Heart right ventricle (tissue), 16 donors: ENCODE measurements at regions not wholly inside any gene's neighbourhood (a gene's known extent, or its start where the extent isn't known, plus 50 kb on each side); places are given as distances from the start of the nearest gene placed in this dataset.

Source experiments
- ATAC-seq, 8 donors: fragments of 200-7000 bp; cut with Tn5 transposase; one replicate each; pipeline ENCODE4 v1.9.1; 2020; ENCODE audit warnings: mild to moderate bottlenecking in 8 of 8, moderate library complexity in 8 of 8, moderate number of reproducible peaks in 1 of 8
- DNase-seq, 2 donors: peaks; one replicate each; pipeline ENCODE4 v3.0.0-alpha.2; 2020
- H3K27ac ChIP-seq, 10 donors: fragments of 200-600 bp; sonication (generic) in 2 of 10; one replicate each; pipeline versions ENCODE4 v1.5.0 to v1.8.0; 2020 to 2022; ENCODE audit warnings: mild to moderate bottlenecking in 3 of 10
- H3K27me3 ChIP-seq, 7 donors: fragments of 200-600 bp; one replicate each; pipeline ENCODE4 v1.8.0; 2021 to 2022; ENCODE audit warnings: mild to moderate bottlenecking in 2 of 7
- H3K36me3 ChIP-seq, 9 donors: fragments of 200-600 bp; sonication (generic) in 1 of 9; one replicate each; pipeline versions ENCODE4 v1.5.0 to v1.8.0; 2020 to 2022; ENCODE audit warnings: mild to moderate bottlenecking in 2 of 9
- H3K4me1 ChIP-seq, 9 donors: fragments of 200-600 bp; sonication (generic) in 1 of 9; one replicate each; pipeline versions ENCODE4 v1.5.0 to v1.8.0; 2020 to 2022; ENCODE audit warnings: mild to moderate bottlenecking in 4 of 9
- H3K4me3 ChIP-seq, 10 donors: fragments of 200-600 bp; sonication (generic) in 2 of 10; one replicate each; pipeline versions ENCODE4 v1.5.0 to v1.8.0; 2020 to 2022; ENCODE audit warnings: mild to moderate bottlenecking in 7 of 10, moderate library complexity in 2 of 10
- H3K9me3 ChIP-seq, 11 donors: fragments of 200-600 bp in 10 of 11; sonication (generic) in 2 of 11; one replicate each; pipeline versions ENCODE4 v1.5.0 to v1.8.0; 2013 to 2022; ENCODE audit warnings: mild to moderate bottlenecking in 2 of 11, control low read depth in 1 of 11, moderate library complexity in 1 of 11
- CTCF ChIP-seq, 9 donors: fragments of 200-600 bp; sonication (generic) in 2 of 9; IDR thresholded peaks; one replicate each; pipeline versions ENCODE4 v1.5.0 to v1.8.0; 2021 to 2022; ENCODE audit warnings: antibody characterized with exemption in 9 of 9, mild to moderate bottlenecking in 5 of 9, moderate library complexity in 1 of 9
- WGBS, 2 donors: extraction: QIAGEN DNeasy Blood & Tissue Kit; methylation state at CpG; one replicate each; pipeline ENCODE4 v1.1.7; 2013; ENCODE audit warnings: inconsistent platforms in 1 of 2; 5-methylcytosine and 5-hydroxymethylcytosine counted together
- intact Hi-C, 10 donors: fragments of 100-400 bp; cut with DNase I; formaldehyde crosslinking; loops; one replicate each; pipeline versions ENCODE4 v1.11.1 to v1.14.2; 2022
- donor health status: Arrhythmogenic right ventricular cardiomyopathy.
- donor health status: ischemic (EF 13 %, LVEDD 7.1; RV severe dilation, severe dysfunction).
- donor health status: healthy with polysubstance abuse.
- donor health status: DM: no; HTN: yes; CAD: no.
- donor health status: DM: no; HTN: no; CAD: no.
- donor health status: ischemic (EF 25% LVEDD 6.9; RV normal size, moderate dysfunction).
- donor health status: ischemic (EF 25% LVEDD 5.7; RV mildly dilated, moderate dysfunction).
- donor health status: healthy.
- donor health status: DM: yes; HTN: yes; CAD: no.
- donor health status: Ischemic cardiomyopathy.
- donor health status: ischemic (EF 35%, LVEDD 5.7; RV mildly dilated, moderate dysfunction).
- donor health status: nonischemic (EF 11% LVEDD 7.7; RV severe dilation, severe dysfunction).
- donor health status: DM: yes; HTN: yes; CAD: no.
- donor health status: PGD.
- donor health status: ischemic (EF 29% LVEDD 5.4; RV normal size, mild dysfunction).
- donor health status: nonischemic (EF 23%, LVEDD 6.1; RV moderate dilation, normal function).

GRCh38 chr6:140960566-140960965 lies 1172.2 kb upstream of the GJE1 start:
- no peaks in the 10 kb centered on the region for H3K27me3 ChIP-seq
- no peaks in the 10 kb centered on the region for H3K36me3 ChIP-seq
- H3K4me1 ChIP-seq, result no peaks in the 10 kb centered on the region
- no peak for DNase-seq
- no peak overlapping the region for H3K27ac ChIP-seq
- TF ChIP-seq CTCF (IDR thresholded peaks at IDR 0.05), result no peak
- no peaks in the 10 kb centered on the region for H3K9me3 ChIP-seq
- no peak overlapping the region for H3K4me3 ChIP-seq
- intact Hi-C loops, result no loop called here
- ATAC-seq, result no peak
- WGBS, 2 donors, result 92 to 93% methylated on average over 3 of the region's 3 CpGs

GRCh38 chr6:140957386-140957785 lies 1175.3 kb upstream of the GJE1 start:
- Histone ChIP-seq H3K36me3 (no peaks in the 10 kb centered on the region), H3K4me1 (no peaks in the 10 kb centered on the region), H3K4me3 (no peak overlapping the region), H3K27me3 (no peaks in the 10 kb centered on the region), H3K27ac (no peak overlapping the region), H3K9me3 (no peaks in the 10 kb centered on the region)
- ATAC-seq (no peak), DNase-seq (no peak)
- 82 to 83% methylated on average over 2 of the region's 2 CpGs for WGBS, 2 donors
- intact Hi-C loops, result no loop called here
- TF ChIP-seq CTCF (IDR thresholded peaks at IDR 0.05), result no peak

- ATAC-seq (no peak), DNase-seq (no peak)
- intact Hi-C loops, result no loop called here
- H3K36me3 ChIP-seq, result no peaks in the 10 kb centered on the region
- H3K27ac ChIP-seq, result no peak overlapping the region
- H3K27me3 ChIP-seq, result no peaks in the 10 kb centered on the region
- no peak for TF ChIP-seq CTCF (IDR thresholded peaks at IDR 0.05)
- no peak overlapping the region for H3K4me3 ChIP-seq
- WGBS, 2 donors, result 68 to 70% methylated on average over 4 of the region's 4 CpGs
- H3K4me1 ChIP-seq, result no peaks in the 10 kb centered on the region
- no peaks in the 10 kb centered on the region for H3K9me3 ChIP-seq
These were observed 1176.0 kb upstream of the GJE1 start for GRCh38 chr6:140956571-140957369.

GRCh38 chr6:140940251-140940925 lies 1192.3 kb upstream of the GJE1 start:
- H3K27me3 ChIP-seq, result no peaks in the 10 kb centered on the region
- H3K36me3 ChIP-seq, result no peaks in the 10 kb centered on the region
- TF ChIP-seq CTCF (IDR thresholded peaks at IDR 0.05), result no peak
- intact Hi-C loops, result no loop called here
- H3K4me1 ChIP-seq, result no peaks in the 10 kb centered on the region
- peaks cover 0 to 15% (median 0%) of the 10 kb centered on the region in 11 donors for H3K9me3 ChIP-seq
- ATAC-seq (no peak), DNase-seq (no peak)
- 71 to 72% methylated on average over 3 of the region's 3 CpGs for WGBS, 2 donors
- H3K27ac ChIP-seq, result no peak overlapping the region
- H3K4me3 ChIP-seq, result no peak overlapping the region
